NCI-H1048 (cell line): ENCODE measurements at regions not wholly inside any gene's neighbourhood (a gene's known extent, or its start where the extent isn't known, plus 50 kb on each side); places are given as distances from the start of the nearest gene placed in this dataset.

ENCODE experiments used
- DNase-seq: peaks from one replicate; lab custom pipeline; 2025; lab: John Stamatoyannopoulos, UW

DNA sequence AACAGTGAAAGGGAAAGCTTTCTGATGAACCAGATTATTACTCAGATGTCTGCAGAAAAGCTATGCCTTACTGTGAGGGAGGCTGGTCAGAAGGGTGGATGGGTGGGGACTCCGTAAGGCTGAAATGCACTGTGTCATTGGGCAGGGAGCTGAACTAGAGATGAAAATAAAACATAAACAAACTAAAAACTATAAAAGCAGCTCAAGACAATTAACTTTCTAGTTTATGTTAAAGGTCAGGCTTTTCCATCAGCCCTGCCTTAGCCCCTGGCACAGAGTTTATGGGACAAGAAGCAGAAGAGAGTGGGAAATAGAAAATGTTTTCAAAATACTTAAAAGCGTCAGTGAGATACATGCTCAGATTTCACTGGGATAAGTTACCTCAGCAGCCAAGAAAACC lies 310.0 kb upstream of the UBE2E2 start:
- DNase-seq, result no peak

DNA sequence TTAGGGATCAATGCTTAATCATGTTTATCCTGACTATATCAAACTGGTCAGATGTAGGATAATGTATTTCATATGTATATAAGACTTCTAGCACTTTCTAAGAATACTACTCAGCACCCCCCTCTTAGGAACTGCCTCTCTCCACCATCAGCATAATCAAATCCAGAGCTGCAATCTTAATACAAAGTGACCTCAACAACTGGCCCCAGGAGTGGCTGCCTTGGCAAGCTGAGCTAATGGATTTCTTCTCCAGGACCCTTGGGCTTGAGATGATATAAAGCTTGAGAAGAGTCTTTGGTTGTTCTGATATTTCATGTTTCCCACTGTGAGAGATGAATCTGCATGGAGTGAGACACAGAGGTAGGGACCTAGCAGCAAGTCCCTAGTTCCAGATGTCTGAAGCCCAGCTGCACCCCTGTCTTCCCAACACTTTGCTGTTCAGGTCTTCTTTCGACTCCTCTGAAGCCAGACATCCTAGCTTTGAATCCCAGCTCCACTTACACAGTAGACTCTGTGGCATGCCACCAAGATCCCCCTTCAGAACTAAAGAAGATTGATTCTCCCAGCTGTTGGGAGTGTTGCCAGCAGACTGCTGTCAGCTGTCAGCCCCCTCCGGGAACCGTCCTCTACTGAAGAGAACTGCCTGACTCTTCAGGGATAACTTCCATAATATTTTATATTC lies 309.3 kb upstream of the UBE2E2 start:
- DNase-seq, result no peak

GRCh38 chr3:22894865-22895264 lies 308.3 kb upstream of the UBE2E2 start:
- no peak for DNase-seq

- no peak for DNase-seq
Observed at GRCh38 chr3:22895671-22896070, 307.5 kb upstream of the UBE2E2 start.

- no peak for DNase-seq
Observed at GRCh38 chr3:22898558-22898957, 304.6 kb upstream of the UBE2E2 start.

- no peak for DNase-seq
Observed at GRCh38 chr3:22899441-22899840, 303.7 kb upstream of the UBE2E2 start.

DNA sequence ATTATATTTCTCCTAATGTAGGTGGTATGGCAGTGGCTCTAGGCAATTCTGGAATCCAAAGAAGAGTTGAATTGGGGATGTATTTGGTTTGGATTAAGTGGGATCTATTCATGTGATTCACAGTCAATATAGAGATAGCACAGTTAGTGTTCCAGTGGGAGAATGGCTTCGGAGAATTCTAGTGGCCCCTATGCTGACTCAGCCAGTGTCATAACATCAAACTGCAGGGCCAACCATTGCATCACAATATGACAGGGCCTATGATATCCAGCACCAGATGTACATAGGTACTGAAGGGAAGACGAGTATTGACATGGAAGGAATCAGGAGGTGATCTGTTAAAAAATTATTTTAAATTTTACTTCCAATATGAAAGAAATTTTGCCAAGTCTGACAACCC lies 302.8 kb upstream of the UBE2E2 start:
- no peak for DNase-seq

DNA sequence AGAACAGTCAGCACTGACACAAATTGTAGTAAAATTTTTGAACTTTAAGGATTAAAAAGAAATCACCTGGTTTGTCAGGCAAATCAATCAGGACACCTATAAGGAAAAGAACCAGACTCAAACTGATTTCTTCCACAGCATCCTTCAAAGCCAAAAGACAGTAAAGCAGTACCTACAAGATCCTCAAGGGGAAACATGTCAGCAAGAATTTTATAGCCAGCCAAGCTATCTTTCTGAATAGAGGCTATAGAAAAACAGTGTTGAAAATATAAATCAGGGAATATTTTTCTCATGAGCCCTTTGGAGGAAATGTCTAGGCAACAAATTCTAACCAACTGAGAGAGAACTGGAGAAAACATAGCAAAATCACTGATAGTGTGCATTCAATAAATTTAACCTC lies 301.4 kb upstream of the UBE2E2 start:
- no peak for DNase-seq

- DNase-seq, result no peak
Observed at GRCh38 chr3:22907161-22907780, 295.9 kb upstream of the UBE2E2 start.

DNA sequence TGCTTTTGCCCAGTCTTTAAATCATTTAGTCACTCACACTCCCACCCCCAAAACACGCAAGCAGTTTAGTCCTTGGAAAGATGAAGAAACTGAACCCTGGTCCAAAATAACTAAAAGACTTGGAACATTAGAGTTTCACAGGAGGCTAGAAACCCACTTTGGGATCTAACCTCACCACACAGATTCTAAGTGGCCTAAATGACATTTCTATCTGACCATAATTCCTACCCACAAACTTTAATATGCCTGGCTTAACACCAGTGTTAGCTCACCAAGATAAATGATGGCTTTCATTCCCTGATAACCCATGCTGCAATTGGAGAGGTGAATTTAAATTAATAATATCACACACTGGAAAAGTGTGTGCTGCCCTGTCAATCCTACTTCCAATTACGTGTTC lies 295.3 kb upstream of the UBE2E2 start:
- DNase-seq, result no peak

GRCh38 chr3:22908989-22909507 lies 294.1 kb upstream of the UBE2E2 start:
- no peak for DNase-seq

GRCh38 chr3:22916933-22917332 lies 286.2 kb upstream of the UBE2E2 start:
- no peak for DNase-seq

- no peak for DNase-seq
Observed at GRCh38 chr3:22920006-22920405, 283.1 kb upstream of the UBE2E2 start.

GRCh38 chr3:22922317-22922716 lies 280.8 kb upstream of the UBE2E2 start:
- no peak for DNase-seq

DNA sequence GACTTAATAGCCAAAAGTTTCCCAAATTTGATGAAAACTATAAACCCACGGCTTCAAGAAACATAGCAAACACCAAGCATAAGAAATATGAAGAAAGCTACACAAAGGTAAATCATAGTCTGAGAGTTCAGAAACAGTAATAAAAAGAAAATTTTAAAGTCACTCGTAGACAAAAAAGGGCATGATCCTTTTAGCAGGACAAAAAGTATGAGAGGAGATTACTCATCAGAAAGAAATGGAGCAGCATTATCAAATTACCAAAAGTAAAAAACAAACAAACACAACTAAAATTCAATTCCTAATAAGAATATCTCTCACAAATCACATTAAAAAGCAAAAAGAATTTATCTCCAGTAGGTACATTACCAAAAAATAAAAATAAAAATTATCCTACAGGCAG lies 279.4 kb upstream of the UBE2E2 start:
- DNase-seq, result no peak

GRCh38 chr3:22928216-22929110 lies 274.7 kb upstream of the UBE2E2 start:
- no peak for DNase-seq

DNA sequence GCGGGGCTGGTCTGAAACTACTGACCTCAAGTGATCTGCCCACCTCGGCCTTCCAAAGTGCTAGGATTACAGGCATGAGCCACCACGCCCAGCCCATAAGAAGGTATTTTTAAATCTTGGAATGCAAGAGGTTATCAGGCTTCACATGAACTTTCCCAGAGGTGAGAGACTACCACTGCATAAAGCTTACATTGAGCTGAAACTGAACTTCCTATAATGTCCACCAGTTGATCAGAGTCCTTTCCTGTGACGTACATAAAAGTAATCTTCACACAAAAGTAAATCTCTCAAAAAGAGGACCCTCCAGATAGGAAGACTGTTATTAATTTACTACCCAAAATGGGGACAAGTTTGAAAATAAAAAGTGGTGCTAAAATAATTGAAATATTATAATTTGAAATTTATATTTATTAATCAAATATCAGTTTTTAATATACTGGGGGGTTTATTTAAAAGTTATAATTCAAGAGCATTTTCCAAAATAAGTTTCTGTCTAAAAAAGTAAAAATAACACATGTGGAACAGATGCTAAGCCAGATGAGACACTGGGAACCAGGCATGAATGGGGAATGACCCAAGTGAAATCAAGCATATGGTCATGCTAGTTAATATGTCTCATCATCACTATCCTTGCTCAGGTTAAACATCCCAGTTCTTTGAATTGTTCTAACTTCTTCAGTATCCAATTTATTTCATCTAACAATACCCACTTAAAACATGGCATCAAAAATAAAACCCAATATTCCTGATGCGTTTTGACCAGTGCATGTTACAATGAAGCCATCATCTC lies 269.9 kb upstream of the UBE2E2 start:
- DNase-seq, result no peak

DNA sequence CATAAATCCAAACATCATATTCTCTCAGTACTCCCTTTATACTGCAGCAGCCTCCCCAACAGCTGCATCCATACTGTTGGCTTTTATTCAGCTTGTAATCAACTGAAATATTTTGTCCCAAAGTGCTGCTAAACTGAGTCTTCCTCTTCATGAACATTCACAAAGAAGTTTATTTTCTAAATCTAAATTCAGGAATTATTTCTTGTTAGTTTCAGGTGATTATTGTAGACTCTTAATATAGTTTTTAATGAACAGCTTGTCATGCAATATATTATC lies 269.3 kb upstream of the UBE2E2 start:
- no peak for DNase-seq

DNA sequence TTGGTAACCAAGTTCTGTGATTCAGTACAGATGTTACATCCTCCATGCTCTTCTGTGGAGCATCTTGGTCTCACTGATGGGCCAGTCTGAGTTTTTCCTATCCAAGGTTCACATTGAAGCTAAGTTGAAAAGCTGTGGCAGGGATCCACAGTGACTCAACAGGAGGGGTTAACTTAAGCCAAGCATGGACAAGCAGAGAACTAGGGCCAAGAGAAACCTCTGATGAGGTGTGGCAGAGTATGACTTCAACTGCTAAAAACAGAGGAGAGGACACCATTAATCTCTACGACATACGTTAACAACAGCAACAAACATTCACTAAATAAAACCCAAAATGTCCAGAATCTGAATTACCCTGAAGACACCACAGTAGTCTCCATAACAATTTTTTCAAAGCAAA lies 268.1 kb upstream of the UBE2E2 start:
- no peak for DNase-seq

- DNase-seq, result no peak
Observed at GRCh38 chr3:22937536-22937935, 265.6 kb upstream of the UBE2E2 start.

DNA sequence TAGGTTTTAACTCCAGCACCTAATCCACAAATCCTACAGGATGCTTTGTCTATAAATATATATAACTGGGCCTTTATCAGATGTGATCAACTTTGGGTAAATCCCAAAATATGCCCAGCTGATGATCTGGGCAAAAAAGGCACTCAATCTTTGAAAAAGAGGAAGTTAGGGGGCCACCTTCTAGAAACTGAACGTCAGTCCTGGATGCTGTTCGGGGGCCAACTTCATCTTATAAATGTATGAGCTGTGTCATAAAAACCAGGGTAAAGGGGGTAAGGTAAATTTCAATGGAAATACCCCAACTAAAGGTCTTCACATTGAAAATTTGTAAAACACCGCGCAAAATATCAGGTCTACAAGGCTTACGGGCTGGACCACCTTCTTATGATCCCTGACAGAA lies 264.4 kb upstream of the UBE2E2 start:
- DNase-seq, result no peak

GRCh38 chr3:22939349-22939748 lies 263.8 kb upstream of the UBE2E2 start:
- DNase-seq, result no peak
